ENCODE measurements at regions not wholly inside any gene's neighbourhood (a gene's known extent, or its start where the extent isn't known, plus 50 kb on each side); places are given as distances from the start of the nearest gene placed in this dataset.
A peak's percentile ranks its signal among the peaks of the same experiment; 100 is the strongest.

DNA sequence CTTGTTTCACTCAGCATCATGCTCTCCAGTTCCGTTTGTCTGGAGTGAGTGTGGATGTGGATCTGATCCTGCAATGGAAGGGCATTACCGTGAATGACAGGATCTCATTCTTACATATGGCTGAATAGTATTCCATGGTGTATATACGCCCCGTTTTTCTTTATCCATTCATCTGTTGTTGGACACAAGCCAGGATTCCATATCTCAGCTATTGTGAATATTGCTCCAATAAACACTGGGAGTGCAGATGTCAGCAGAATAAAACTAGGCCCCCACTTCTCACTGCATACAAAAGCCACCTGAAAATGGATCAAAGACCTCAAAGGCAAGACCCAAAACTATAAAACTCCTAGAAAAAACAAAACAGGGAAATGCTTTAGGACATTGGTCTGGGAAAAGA, 120.3 kb upstream of the TMPRSS2 start:
- H3K9me3 ChIP-seq (ENCODE audit: control insufficient read depth, insufficient read depth, low read depth, low read length) = no peaks in the 10 kb centered on the region
- peaks cover 5% of the 10 kb centered on the region for H3K27me3 ChIP-seq (ENCODE audit: control insufficient read depth, insufficient read depth, low read length)
- H2AFZ ChIP-seq (ENCODE audit: low read length) = no peak overlapping the region
- TF ChIP-seq, protein P1, sequence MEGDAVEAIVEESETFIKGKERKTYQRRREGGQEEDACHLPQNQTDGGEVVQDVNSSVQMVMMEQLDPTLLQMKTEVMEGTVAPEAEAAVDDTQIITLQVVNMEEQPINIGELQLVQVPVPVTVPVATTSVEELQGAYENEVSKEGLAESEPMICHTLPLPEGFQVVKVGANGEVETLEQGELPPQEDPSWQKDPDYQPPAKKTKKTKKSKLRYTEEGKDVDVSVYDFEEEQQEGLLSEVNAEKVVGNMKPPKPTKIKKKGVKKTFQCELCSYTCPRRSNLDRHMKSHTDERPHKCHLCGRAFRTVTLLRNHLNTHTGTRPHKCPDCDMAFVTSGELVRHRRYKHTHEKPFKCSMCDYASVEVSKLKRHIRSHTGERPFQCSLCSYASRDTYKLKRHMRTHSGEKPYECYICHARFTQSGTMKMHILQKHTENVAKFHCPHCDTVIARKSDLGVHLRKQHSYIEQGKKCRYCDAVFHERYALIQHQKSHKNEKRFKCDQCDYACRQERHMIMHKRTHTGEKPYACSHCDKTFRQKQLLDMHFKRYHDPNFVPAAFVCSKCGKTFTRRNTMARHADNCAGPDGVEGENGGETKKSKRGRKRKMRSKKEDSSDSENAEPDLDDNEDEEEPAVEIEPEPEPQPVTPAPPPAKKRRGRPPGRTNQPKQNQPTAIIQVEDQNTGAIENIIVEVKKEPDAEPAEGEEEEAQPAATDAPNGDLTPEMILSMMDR (conservative IDR thresholded peaks at IDR 0.05 in 1 of 2, IDR thresholded peaks at IDR 0.05 in 1 of 2; ENCODE audit: low read depth in 1 of 2, low read length in 2 of 2) = no peak
- no peak for TF ChIP-seq EZH2 (IDR thresholded peaks at IDR 0.05; ENCODE audit: low read length, missing control alignments)
- H3K36me3 ChIP-seq (ENCODE audit: control insufficient read depth, insufficient read depth, low read length) = no peaks in the 10 kb centered on the region
- H3K4me2 ChIP-seq (ENCODE audit: extremely low read depth, insufficient read depth, low read length) = no peak overlapping the region
- no peaks in the 10 kb centered on the region for H3K4me1 ChIP-seq (ENCODE audit: control insufficient read depth, extremely low read depth, insufficient read depth, low read length)
- no peaks in the 10 kb centered on the region for H3K79me2 ChIP-seq (ENCODE audit: control insufficient read depth, insufficient read depth, low read length)
- H3K9ac ChIP-seq (ENCODE audit: insufficient read depth, low read length) = no peak overlapping the region
- no peaks in the 10 kb centered on the region for H4K20me1 ChIP-seq (ENCODE audit: control insufficient read depth, extremely low read depth, insufficient read depth, low read length)
- H3K4me3 ChIP-seq (replicated peaks in 1 of 4; ENCODE audit: control extremely low read depth in 1 of 4, insufficient read depth in 1 of 4, low read depth in 3 of 4, low read length in 4 of 4) = no peak overlapping the region
- no peak overlapping the region for H3K27ac ChIP-seq (ENCODE audit: insufficient read depth, low read length)
- DNase-seq (ENCODE audit: low read depth in 2 of 2) = no peak

DNA sequence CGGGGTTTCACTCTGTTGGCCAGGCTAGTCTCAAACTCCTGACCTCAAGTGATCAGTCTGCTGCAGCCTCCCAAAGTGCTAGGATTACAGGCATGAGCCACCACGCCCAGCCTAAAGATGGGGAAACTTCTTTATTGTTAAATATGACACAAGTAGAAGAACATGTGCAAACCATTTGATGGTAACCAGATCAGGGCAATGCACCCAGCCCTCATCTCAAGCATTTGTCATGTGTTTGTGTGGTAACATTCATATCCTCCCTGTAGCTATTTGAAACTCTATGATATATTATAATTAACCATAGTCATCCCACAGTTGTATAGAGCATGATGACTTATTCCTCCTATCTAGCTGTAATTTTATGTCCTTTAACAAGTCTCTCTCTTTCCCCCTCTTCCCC, 119.5 kb upstream of the TMPRSS2 start:
- H4K20me1 ChIP-seq (ENCODE audit: control insufficient read depth, extremely low read depth, insufficient read depth, low read length) = no peaks in the 10 kb centered on the region
- no peaks in the 10 kb centered on the region for H3K4me1 ChIP-seq (ENCODE audit: control insufficient read depth, extremely low read depth, insufficient read depth, low read length)
- no peak overlapping the region for H3K4me3 ChIP-seq (replicated peaks in 1 of 4; ENCODE audit: control extremely low read depth in 1 of 4, insufficient read depth in 1 of 4, low read depth in 3 of 4, low read length in 4 of 4)
- peak in 1 of 2 donors; percentile 13 for DNase-seq (ENCODE audit: low read depth in 2 of 2)
- H3K36me3 ChIP-seq (ENCODE audit: control insufficient read depth, insufficient read depth, low read length) = no peaks in the 10 kb centered on the region
- no peak overlapping the region for H3K27ac ChIP-seq (ENCODE audit: insufficient read depth, low read length)
- H3K9ac ChIP-seq (ENCODE audit: insufficient read depth, low read length) = no peak overlapping the region
- H3K27me3 ChIP-seq (ENCODE audit: control insufficient read depth, insufficient read depth, low read length) = peaks cover 5% of the 10 kb centered on the region
- no peak overlapping the region for H3K4me2 ChIP-seq (ENCODE audit: extremely low read depth, insufficient read depth, low read length)
- H2AFZ ChIP-seq (ENCODE audit: low read length) = no peak overlapping the region
- H3K9me3 ChIP-seq (ENCODE audit: control insufficient read depth, insufficient read depth, low read depth, low read length) = no peaks in the 10 kb centered on the region
- no peaks in the 10 kb centered on the region for H3K79me2 ChIP-seq (ENCODE audit: control insufficient read depth, insufficient read depth, low read length)
- TF ChIP-seq EZH2 (IDR thresholded peaks at IDR 0.05; ENCODE audit: low read length, missing control alignments) = no peak
- TF ChIP-seq, protein P1 (conservative IDR thresholded peaks at IDR 0.05 in 1 of 2, IDR thresholded peaks at IDR 0.05 in 1 of 2; ENCODE audit: low read depth in 1 of 2, low read length in 2 of 2) = no peak

DNA sequence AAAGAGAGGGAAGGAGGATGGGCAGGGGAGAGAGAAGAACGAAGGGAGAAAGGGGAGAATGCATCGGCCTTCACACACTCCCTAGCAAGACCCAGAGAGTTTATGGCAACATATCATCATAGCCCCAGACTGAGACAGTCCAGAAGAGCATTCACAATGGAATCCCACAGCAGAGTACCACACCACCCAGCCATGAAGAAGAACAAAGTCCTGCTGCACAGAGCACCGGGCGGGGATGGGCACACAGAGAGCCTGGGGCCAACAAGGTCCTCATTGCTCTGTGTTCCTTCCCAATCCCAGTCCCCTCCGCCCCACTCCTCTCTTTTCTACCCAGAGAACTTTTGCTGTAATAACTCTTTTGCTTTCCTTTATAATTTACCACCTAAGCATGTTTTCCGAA, 118.1 kb upstream of the TMPRSS2 start:
- no peak overlapping the region for H3K9ac ChIP-seq (ENCODE audit: insufficient read depth, low read length)
- H2AFZ ChIP-seq (ENCODE audit: low read length) = no peak overlapping the region

More for the DNA sequence above, 118.1 kb upstream of the TMPRSS2 start:
- no peak for TF ChIP-seq EZH2 (IDR thresholded peaks at IDR 0.05; ENCODE audit: low read length, missing control alignments)
- TF ChIP-seq, protein P1 (conservative IDR thresholded peaks at IDR 0.05 in 1 of 2, IDR thresholded peaks at IDR 0.05 in 1 of 2; ENCODE audit: low read depth in 1 of 2, low read length in 2 of 2) = no peak
- H3K36me3 ChIP-seq (ENCODE audit: control insufficient read depth, insufficient read depth, low read length) = no peaks in the 10 kb centered on the region
- H3K4me2 ChIP-seq (ENCODE audit: extremely low read depth, insufficient read depth, low read length) = no peak overlapping the region
- no peak for DNase-seq (ENCODE audit: low read depth in 2 of 2)
- no peaks in the 10 kb centered on the region for H3K4me1 ChIP-seq (ENCODE audit: control insufficient read depth, extremely low read depth, insufficient read depth, low read length)
- no peaks in the 10 kb centered on the region for H4K20me1 ChIP-seq (ENCODE audit: control insufficient read depth, extremely low read depth, insufficient read depth, low read length)
- peaks cover 5% of the 10 kb centered on the region for H3K27me3 ChIP-seq (ENCODE audit: control insufficient read depth, insufficient read depth, low read length)
- no peaks in the 10 kb centered on the region for H3K79me2 ChIP-seq (ENCODE audit: control insufficient read depth, insufficient read depth, low read length)
- no peaks in the 10 kb centered on the region for H3K9me3 ChIP-seq (ENCODE audit: control insufficient read depth, insufficient read depth, low read depth, low read length)
- H3K4me3 ChIP-seq (replicated peaks in 1 of 4; ENCODE audit: control extremely low read depth in 1 of 4, insufficient read depth in 1 of 4, low read depth in 3 of 4, low read length in 4 of 4) = no peak overlapping the region
- H3K27ac ChIP-seq (ENCODE audit: insufficient read depth, low read length) = no peak overlapping the region

Measured in fibroblast of lung (primary cell).